Activated CD8-positive, alpha-beta memory T cell treated with anti-CD3 and anti-CD28 coated beads for 36 hours (primary cell): ENCODE measurements at regions not wholly inside any gene's neighbourhood (a gene's known extent, or its start where the extent isn't known, plus 50 kb on each side); places are given as distances from the start of the nearest gene placed in this dataset.

Source experiments
- CTCF ChIA-PET: fragments of 350-600 bp; sonication (Branson Sonifier 250); formaldehyde crosslinking; loops from one replicate; lab custom pipeline; 2021; ENCODE audit warnings: antibody characterized with exemption; lab: Charles Lee
- POLR2A ChIA-PET: fragments of 350-600 bp; sonication (Branson Sonifier 250); formaldehyde crosslinking; loops from one replicate; lab custom pipeline; 2021; ENCODE audit warnings: antibody characterized with exemption; lab: Charles Lee

GRCh38 chr2:238786792-238787490, 60.9 kb upstream of the TWIST2 start:
- ChIA-PET POLR2A (no interaction called here), CTCF (no interaction called here)

GRCh38 chr2:238787501-238787900, 60.4 kb upstream of the TWIST2 start:
- ChIA-PET POLR2A (no interaction called here), CTCF (no interaction called here)

GRCh38 chr2:238789317-238789806, 58.5 kb upstream of the TWIST2 start:
- POLR2A ChIA-PET = no interaction called here
- CTCF ChIA-PET = no interaction called here

GRCh38 chr2:238790126-238790832, 57.6 kb upstream of the TWIST2 start:
- CTCF ChIA-PET = no interaction called here
- POLR2A ChIA-PET = no interaction called here

GRCh38 chr2:238790833-238791230, 57.1 kb upstream of the TWIST2 start:
- ChIA-PET CTCF (no interaction called here), POLR2A (no interaction called here)

GRCh38 chr2:238791354-238791753, 56.5 kb upstream of the TWIST2 start:
- CTCF ChIA-PET = no interaction called here
- POLR2A ChIA-PET = no interaction called here

- ChIA-PET CTCF (no interaction called here), POLR2A (no interaction called here)
Measured at GRCh38 chr2:238793306-238793705, 54.6 kb upstream of the TWIST2 start.

GRCh38 chr2:238793801-238794449, 54.0 kb upstream of the TWIST2 start:
- POLR2A ChIA-PET = no interaction called here

GRCh38 chr2:238796223-238796885, 51.5 kb upstream of the TWIST2 start:
- ChIA-PET POLR2A (no interaction called here), CTCF (no interaction called here)

More at GRCh38 chr2:238793801-238794449, 54.0 kb upstream of the TWIST2 start:
- CTCF ChIA-PET = no interaction called here

GRCh38 chr2:238797537-238797936, 50.3 kb upstream of the TWIST2 start:
- POLR2A ChIA-PET = no interaction called here
- CTCF ChIA-PET = no interaction called here
